K562 (cell line): ENCODE measurements at regions not wholly inside any gene's neighbourhood (a gene's known extent, or its start where the extent isn't known, plus 50 kb on each side); places are given as distances from the start of the nearest gene placed in this dataset.

Source experiments
- CBX8 ChIP-seq: fragments of 200-600 bp; sonication (generic); IDR thresholded peaks from 2 replicates; pipeline ENCODE4 v1.6.1; 2012; ENCODE audit warnings: borderline replicate concordance, mixed run types, low read depth, mild to moderate bottlenecking, moderate library complexity, mixed read lengths, low read length, control low read depth, inconsistent platforms; ENCODE audit not compliant: poor library complexity, severe bottlenecking; ENCODE audit errors: extremely low read depth
- CEBPB ChIP-seq: fragments of 450-650 bp; IDR thresholded peaks from 2 replicates; pipeline ENCODE4 v1.6.1; 2016; ENCODE audit warnings: missing genetic modification characterization, missing compliant biosample characterization
- NEUROD1 ChIP-seq: fragments of 150-350 bp; IDR thresholded peaks from 2 replicates; pipeline ENCODE4 v1.6.1; 2014; ENCODE audit warnings: borderline replicate concordance, low read length, low read depth; ENCODE audit not compliant: partially characterized antibody
- SRSF9 ChIP-seq: fragments of 200-400 bp; formaldehyde crosslinking; IDR thresholded peaks from 2 replicates; pipeline ENCODE4 v1.6.1; 2017; ENCODE audit warnings: low read depth, low read length, borderline replicate concordance
- ZNF431 ChIP-seq: sonication (generic); formaldehyde crosslinking; IDR thresholded peaks from 2 replicates; pipeline ENCODE4 v1.8.0; 2022; ENCODE audit warnings: mild to moderate bottlenecking, missing genetic modification reagents
- ZNF75A ChIP-seq: fragments of 450-650 bp; formaldehyde crosslinking; IDR thresholded peaks from 2 replicates; pipeline ENCODE4 v1.4.0; 2020; ENCODE audit warnings: mild to moderate bottlenecking
- TF ChIP-seq, protein P1 (sequence below), 2 experiments: fragments of 450-650 bp in 1 of 2; IDR thresholded peaks; 2 replicates each; pipeline ENCODE4 v1.6.1; 2011 to 2017; ENCODE audit warnings: low read depth in 2 of 2, antibody characterized with exemption in 1 of 2, borderline replicate concordance in 1 of 2, low read length in 1 of 2, mild to moderate bottlenecking in 1 of 2, mixed read lengths in 1 of 2; ENCODE audit not compliant: control insufficient read depth in 1 of 2
- TF ChIP-seq, protein P2 (sequence below): IDR thresholded peaks from 2 replicates; pipeline ENCODE4 v1.6.1; 2011; ENCODE audit not compliant: insufficient read length; ENCODE audit errors: extremely low read depth
- TF ChIP-seq, protein P3 (sequence below), 2 experiments: fragments of 450-650 bp in 1 of 2; sonication (generic) in 1 of 2; formaldehyde crosslinking in 1 of 2; IDR thresholded peaks; 2 replicates each; pipeline versions ENCODE4 v1.7.1 to v1.9.0; 2016 to 2022; ENCODE audit warnings: inconsistent platforms in 1 of 2, mild to moderate bottlenecking in 1 of 2, missing genetic modification reagents in 1 of 2
- TF ChIP-seq, protein P4 (sequence below), 2 experiments: IDR thresholded peaks in 1 of 2; conservative IDR thresholded peaks in 1 of 2; 2 replicates each; pipeline ENCODE4 v1.6.1; 2016; ENCODE audit warnings: low read depth in 2 of 2, mild to moderate bottlenecking in 1 of 2, missing compliant biosample characterization in 1 of 2, missing genetic modification characterization in 1 of 2, moderate library complexity in 1 of 2

DNA sequence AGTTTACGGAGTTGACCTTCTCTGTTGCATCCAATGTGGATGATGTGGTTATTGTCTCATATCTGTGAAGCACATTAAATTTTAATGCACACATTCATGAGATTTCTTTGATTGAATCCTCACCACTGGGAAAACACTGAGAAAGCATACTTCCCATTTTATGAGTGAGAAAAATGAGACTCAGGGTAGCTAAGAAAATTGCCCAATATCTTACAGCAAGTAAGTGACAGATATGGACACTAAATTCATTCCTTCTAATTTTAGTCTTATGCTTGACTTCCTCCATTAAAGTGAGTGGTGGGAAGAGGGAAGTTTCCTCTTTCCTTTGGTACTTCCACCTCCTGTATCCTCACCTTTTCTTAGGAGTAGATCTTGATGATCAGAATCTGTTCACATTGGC, 504.8 kb upstream of the BOD1L1 start (continued):
- TF ChIP-seq, protein P1, sequence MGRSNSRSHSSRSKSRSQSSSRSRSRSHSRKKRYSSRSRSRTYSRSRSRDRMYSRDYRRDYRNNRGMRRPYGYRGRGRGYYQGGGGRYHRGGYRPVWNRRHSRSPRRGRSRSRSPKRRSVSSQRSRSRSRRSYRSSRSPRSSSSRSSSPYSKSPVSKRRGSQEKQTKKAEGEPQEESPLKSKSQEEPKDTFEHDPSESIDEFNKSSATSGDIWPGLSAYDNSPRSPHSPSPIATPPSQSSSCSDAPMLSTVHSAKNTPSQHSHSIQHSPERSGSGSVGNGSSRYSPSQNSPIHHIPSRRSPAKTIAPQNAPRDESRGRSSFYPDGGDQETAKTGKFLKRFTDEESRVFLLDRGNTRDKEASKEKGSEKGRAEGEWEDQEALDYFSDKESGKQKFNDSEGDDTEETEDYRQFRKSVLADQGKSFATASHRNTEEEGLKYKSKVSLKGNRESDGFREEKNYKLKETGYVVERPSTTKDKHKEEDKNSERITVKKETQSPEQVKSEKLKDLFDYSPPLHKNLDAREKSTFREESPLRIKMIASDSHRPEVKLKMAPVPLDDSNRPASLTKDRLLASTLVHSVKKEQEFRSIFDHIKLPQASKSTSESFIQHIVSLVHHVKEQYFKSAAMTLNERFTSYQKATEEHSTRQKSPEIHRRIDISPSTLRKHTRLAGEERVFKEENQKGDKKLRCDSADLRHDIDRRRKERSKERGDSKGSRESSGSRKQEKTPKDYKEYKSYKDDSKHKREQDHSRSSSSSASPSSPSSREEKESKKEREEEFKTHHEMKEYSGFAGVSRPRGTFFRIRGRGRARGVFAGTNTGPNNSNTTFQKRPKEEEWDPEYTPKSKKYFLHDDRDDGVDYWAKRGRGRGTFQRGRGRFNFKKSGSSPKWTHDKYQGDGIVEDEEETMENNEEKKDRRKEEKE (IDR thresholded peaks at IDR 0.05; ENCODE audit: borderline replicate concordance in 1 of 2, control insufficient read depth in 1 of 2, low read depth in 2 of 2, low read length in 1 of 2) = no peak
- TF ChIP-seq, protein P2, sequence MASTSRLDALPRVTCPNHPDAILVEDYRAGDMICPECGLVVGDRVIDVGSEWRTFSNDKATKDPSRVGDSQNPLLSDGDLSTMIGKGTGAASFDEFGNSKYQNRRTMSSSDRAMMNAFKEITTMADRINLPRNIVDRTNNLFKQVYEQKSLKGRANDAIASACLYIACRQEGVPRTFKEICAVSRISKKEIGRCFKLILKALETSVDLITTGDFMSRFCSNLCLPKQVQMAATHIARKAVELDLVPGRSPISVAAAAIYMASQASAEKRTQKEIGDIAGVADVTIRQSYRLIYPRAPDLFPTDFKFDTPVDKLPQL = no peak
- no peak for TF ChIP-seq NEUROD1
- no peak for TF ChIP-seq CBX8
- no peak for TF ChIP-seq SRSF9
- TF ChIP-seq ZNF75A = no peak
- TF ChIP-seq, protein P3, sequence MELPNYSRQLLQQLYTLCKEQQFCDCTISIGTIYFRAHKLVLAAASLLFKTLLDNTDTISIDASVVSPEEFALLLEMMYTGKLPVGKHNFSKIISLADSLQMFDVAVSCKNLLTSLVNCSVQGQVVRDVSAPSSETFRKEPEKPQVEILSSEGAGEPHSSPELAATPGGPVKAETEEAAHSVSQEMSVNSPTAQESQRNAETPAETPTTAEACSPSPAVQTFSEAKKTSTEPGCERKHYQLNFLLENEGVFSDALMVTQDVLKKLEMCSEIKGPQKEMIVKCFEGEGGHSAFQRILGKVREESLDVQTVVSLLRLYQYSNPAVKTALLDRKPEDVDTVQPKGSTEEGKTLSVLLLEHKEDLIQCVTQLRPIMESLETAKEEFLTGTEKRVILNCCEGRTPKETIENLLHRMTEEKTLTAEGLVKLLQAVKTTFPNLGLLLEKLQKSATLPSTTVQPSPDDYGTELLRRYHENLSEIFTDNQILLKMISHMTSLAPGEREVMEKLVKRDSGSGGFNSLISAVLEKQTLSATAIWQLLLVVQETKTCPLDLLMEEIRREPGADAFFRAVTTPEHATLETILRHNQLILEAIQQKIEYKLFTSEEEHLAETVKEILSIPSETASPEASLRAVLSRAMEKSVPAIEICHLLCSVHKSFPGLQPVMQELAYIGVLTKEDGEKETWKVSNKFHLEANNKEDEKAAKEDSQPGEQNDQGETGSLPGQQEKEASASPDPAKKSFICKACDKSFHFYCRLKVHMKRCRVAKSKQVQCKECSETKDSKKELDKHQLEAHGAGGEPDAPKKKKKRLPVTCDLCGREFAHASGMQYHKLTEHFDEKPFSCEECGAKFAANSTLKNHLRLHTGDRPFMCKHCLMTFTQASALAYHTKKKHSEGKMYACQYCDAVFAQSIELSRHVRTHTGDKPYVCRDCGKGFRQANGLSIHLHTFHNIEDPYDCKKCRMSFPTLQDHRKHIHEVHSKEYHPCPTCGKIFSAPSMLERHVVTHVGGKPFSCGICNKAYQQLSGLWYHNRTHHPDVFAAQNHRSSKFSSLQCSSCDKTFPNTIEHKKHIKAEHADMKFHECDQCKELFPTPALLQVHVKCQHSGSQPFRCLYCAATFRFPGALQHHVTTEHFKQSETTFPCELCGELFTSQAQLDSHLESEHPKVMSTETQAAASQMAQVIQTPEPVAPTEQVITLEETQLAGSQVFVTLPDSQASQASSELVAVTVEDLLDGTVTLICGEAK (IDR thresholded peaks at IDR 0.05) = no peak
- TF ChIP-seq, protein P3 (CRISPR knock-in tag; IDR thresholded peaks at IDR 0.05) = no peak
- TF ChIP-seq, protein P4, sequence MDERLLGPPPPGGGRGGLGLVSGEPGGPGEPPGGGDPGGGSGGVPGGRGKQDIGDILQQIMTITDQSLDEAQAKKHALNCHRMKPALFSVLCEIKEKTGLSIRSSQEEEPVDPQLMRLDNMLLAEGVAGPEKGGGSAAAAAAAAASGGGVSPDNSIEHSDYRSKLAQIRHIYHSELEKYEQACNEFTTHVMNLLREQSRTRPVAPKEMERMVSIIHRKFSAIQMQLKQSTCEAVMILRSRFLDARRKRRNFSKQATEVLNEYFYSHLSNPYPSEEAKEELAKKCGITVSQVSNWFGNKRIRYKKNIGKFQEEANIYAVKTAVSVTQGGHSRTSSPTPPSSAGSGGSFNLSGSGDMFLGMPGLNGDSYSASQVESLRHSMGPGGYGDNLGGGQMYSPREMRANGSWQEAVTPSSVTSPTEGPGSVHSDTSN (CRISPR knock-in tag; IDR thresholded peaks at IDR 0.05; ENCODE audit: low read depth) = no peak
- TF ChIP-seq, protein P4 (tag; conservative IDR thresholded peaks at IDR 0.05; ENCODE audit: low read depth) = no peak
- TF ChIP-seq ZNF431 = no peak
- TF ChIP-seq CEBPB = no peak
